ENCODE measurements at regions not wholly inside any gene's neighbourhood (a gene's known extent, or its start where the extent isn't known, plus 50 kb on each side); places are given as distances from the start of the nearest gene placed in this dataset.
"Not testable (repeated sequence)": the region's sequence is repeated elsewhere in the genome, so short reads cannot be mapped to it uniquely, and the experiment has no call there.

DNA sequence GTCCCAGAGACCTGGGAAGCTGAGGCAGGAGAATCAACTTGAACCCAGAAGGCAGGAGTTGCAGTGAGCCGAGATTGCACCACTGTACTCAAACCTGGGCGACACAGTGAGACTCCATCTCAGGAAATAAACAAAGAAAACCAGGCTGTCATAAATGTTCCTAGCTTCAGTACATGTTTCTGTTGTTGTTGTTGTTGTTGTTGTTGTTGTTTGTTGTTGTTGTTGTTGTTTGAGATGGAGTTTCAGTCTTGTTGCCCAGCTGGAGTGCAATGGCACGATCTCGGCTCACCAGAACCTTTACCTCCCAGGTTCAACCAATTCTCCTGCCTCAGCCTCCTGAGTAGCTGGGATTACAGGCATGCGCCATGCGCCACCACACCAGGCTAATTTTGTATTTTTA is 452.5 kb downstream of the HS3ST3B1 start:
- DNase-seq = no peak

DNA sequence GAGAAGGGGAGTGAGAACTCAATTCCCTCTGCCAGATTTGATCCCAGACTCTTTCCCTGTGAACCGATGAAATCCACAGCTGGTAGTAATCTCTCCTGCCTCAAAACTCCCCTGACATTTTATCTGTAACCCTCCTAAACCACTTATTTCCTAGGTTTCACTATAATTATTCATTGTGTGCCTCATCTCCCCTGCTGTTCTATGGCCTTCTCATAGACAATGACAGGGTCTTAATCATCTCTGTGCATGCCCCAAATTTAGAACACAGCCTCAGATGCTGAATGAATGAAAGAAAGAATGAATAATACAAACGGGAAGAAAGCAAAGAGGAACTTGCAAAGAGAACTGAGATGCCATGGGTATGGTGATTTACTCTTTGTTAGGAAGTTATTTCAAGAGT is 451.1 kb downstream of the HS3ST3B1 start:
- no peak for DNase-seq

DNA sequence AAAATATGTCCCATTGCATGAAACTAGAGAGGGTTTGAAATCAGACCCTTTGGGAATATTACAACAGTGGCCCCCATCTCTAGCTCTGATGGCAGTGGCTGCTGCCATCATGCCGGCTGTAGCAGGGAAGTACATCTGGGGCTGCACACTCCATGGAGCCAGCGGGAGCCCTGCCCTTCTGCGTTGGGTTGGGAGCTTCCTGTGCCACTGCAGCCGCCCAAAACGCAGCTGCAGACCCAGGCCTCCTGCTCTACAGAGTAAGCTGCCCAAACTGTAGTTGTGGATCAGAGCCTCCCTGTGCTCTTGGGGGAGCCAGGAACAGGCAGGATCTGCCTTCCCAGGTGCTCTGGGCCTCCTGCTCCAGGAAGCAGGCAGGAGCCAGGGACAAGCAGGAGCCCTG is 450.0 kb downstream of the HS3ST3B1 start:
- no peak for DNase-seq

DNA sequence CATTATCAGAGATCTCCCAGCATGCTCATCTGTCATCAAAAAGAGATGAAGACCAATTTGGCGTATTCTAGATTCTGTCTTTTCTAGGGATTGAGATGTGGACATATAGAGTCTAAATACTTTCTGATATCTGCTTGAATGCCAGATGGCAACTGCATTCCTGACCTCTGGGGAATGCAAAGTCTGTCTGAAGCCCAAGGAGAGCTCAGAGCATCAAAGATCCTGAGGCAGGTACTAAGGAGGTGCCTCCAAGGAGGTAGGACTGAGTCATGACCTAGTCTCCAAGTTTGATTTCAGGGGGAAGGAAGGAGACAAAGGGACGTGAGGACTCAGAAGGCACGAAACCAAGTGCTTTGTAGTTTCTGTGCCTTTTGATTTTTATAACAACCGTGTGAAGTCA is 448.4 kb downstream of the HS3ST3B1 start:
- no peak for DNase-seq

DNA sequence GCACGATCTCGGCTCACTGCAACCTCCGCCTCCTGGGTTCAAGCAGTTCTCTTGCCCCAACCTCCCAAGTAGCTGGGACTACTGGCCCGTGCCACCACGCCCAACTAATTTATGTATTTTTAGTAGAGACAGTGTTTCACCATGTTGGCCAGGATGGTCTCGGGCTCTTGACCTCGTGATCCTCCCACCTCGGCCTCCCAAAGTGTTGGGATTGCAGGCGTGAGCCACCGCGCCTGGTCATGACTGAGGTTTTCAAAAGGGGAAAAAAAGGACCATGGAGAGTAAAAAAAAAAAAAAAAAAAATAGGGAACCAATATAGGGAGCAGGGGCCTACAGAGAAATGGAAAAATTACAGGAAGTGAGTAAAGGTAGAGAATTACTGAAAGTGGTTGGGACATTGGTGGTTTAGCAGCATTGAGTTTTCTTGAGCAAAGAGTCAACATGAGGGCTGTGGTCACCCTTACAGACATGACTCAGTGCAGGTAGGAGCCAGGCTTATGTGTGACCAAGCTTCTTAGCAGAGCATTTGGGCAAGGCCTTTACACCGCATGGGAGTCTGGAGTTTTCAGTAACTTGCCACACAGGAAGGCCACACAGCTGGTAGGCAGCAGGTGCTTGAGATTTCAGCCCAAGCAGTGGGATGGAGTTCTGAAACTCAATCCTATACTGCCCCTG is 447.3 kb downstream of the HS3ST3B1 start:
- DNase-seq = peak; percentile 31 to 39

DNA sequence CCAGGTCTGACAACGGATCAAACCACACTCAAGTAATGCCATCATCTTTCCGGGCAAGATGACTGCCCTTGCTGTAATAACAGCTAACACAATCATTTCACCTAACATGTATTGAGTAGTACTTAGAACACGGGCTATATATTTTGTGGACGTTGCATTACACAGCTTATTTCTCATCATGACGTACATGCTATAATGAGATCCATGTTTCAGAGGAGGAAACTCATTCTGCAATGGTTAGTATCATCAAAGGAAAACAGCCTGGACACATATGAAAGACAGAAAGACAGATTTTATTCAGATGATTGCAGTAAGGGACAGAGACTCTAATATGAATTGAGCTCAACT is 446.7 kb downstream of the HS3ST3B1 start:
- no peak for DNase-seq

DNA sequence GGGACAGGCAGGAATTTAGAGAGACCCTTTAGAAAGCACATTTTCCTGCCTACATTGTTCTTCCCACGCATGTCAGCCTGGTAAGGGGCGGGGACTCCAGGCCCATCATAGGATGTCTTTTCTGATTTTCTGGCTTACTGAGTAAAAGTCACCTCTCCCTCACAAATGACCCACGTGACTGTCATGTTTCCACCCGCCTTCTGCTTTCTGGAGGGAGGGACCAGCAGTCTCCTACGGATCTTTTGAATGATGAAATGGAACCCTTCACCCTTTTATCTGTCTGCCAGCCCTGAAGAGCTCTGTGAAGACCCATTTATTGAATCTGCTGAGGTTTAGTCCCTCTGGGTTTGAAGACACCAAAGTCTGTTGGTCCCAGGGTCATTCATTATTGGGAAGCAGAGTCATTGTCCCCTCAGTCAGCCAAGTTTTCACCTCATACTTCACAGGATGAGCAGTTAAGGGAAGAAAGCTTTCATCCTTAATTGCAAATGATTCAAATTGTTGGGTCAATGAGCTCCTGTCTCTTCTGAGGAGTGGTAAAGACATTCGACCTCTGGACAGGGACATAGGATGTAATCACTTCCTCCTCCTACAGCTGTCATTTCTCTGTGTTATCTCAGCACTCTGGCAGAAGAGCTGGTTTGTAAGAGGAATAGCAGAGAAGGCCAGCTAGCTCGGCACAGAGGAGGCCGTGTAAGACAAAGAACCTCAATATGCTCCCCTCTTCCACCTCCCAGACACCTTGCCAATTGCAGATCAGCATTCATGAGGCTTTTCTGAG is 446.1 kb downstream of the HS3ST3B1 start:
- DNase-seq = no peak

DNA sequence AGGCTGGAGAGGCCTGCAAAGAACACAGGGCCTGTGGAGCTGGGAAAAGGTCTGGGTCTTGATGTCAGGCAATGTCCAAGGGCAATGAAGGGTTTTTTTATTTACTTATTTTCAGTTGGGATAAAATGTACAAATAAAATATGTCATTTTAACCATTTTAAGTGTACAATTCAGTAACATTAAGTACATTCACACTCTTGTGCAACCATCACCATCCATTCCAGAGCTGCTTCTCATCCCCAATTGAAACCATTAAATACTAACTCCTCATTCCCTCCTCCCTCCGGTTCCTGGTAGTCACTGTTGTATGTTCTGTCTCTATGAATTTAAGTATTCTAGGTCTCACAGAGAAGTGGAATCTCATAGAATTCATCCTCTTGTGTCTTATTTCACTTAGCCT is 444.7 kb downstream of the HS3ST3B1 start:
- no peak for DNase-seq

DNA sequence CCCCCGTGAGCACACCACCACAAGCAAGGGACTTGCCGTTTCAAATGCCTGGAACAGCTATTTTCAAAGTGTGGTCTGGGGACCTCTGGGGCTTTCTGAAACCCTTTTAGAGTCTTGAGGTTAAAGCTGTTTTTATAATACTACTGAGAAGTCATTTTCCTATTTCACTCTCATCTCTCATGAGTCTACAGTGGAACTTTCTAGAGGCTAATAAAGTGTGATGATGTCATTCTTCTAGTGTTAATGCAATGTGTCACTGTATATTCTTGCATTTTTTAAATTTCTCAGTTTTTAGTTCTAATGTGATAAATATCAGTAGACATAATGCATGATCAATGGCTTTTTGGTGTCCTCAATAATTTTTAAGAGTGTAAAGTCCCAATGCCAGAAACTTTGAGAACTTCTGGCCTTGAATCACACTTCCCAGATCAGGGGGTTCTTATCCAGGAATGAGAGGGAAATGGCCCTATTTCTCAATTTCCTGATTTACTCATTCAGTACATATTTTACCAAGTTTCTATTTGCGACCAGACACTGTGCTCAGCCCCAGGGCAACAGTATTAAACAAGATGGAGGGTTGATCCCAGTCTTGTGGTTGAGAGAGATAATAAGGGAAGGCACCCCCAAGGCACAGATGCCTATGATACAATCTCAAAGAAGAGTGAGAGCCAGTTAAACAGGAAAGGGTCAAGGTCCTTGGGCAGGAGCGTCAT is 444.0 kb downstream of the HS3ST3B1 start:
- DNase-seq = no peak

DNA sequence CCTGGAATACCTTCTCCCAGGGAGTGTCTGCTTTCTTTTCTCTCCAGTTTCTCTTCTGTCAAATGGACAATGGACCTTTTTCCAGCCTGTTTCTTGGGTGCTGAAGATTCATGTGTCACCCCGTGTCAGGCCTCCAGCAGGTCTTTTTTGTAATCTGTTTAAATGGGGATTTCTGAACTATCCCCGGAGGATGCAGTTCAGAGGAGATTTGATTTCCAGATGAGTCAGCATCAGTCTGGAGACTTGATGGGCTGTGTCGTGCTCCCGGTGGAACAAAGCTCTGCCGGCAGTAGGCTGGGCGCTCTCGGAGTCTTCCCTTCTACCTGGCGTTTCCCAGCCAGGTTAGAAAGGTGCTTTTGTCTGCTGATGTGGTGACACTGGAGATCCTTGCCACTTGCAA is 440.6 kb downstream of the HS3ST3B1 start:
- no peak for DNase-seq

DNA sequence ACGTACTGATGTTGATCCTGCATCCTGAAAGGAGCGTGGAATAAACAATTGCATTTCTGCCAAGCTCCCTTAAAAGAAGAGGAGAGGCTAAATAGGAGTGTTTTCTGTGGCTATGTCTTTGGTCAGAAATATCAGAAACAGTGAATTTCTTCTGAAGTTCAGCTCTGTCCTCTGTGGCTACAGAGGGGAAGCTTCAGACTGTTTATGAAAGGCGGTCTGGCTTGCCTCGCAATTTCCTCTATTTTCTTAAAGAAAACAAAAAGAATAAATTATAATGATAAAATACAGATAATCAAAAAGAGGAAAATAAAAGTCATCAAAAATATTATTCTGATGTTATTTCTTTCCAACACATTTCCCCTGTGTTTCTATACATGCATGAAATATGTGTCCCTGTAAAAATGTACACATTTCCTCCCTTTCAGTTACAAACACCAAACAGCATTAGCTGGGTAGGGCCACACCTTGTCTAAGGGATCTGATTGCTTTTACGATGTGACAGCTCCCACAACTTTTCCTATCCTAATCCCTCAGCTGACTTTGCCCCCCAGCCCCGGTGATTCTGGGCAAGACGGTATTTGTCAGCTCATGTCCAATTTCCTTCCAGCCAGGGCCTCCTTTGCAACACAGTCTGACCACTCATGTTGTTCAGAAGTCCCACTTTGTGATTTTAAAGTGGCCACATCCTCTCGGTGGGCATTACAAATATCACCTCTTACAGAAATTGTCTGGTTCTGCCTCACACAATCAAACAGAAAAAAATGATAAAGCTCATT is 439.0 kb downstream of the HS3ST3B1 start:
- DNase-seq = no peak

DNA sequence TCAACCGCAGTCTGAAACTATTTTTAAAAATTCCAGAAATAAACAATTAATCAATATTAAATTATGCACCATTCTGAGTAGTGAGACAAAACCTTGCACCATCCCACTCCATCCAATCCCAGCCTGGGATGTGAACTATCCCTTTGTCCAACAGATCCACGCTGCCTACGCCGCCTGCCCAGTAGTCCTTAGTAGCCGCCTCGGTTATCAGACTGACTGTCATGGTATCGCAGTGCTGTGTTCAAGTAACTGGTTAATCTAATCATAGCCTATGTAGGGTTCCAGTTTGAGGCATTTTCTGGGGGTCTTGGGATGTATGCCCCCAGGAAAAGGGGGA is 437.7 kb downstream of the HS3ST3B1 start:
- DNase-seq = no peak

DNA sequence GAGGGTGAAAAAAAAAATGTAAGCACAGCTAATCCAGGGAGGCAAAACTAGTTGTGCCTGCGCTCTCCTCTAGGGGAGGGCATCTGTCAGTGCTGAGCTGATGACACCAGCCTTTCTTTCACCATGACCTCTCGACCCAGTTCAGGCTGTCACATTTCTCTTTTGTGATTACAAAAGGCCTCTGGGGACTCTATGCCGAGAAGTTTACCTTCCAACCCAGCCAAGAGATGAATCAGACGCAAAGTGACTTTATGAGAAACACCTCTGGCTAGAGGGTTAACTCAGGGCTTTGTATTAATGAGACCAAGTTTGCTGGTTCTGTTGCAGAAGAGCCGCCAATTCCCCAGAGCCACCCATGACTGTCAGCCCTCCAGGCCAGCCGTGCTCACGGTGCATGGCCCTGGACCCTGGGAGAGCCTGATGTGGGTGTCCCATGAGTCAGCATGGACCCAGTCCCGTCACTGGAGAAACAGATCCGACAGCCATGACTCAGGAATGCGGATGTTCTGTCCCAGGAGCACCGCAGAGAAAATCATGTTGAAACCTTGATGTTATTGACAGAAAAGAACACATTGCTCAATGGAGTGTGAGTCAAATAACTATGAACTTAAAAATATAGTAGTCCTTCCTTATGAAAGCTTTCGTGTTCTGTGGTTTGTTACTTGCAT is 437.2 kb downstream of the HS3ST3B1 start:
- no peak for DNase-seq

DNA sequence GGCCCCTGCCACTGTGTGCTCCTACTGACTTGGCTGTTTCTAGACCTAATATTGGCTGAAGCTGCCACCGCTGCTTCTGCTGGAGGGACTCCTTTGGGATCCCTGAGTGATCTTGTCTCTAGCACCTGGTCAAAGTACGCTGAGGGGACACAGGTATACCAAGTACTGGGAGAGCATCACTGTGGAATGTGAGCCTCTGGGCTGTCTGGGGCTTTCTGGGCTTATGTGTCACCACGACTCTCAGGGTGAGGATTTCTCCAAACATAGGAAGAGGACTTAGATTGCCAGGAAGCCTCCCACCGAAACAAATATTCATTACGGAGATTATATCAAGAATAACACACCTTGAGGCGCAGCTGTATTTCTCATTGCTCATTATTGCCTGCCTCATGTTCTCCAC is 435.8 kb downstream of the HS3ST3B1 start:
- DNase-seq = no peak

DNA sequence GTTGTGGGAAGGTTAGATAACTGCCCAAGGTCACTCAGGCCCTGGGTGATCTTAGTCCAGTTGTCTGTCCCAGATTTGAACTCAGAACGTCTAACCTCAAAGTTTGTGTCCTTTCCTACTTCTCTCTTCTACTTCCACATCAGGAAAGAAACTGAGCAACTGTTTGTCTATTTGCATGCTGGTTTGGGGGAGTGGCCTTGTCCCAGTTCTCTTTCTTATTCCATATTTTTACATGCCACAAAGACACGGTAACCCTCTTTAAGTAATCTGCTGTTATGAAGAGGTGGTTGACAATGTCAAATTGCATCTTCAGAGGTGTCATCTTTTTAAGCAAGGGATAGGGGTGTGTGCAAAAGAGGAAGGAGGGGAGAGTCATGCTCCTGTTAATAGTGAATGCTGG is 432.5 kb downstream of the HS3ST3B1 start:
- no peak for DNase-seq

DNA sequence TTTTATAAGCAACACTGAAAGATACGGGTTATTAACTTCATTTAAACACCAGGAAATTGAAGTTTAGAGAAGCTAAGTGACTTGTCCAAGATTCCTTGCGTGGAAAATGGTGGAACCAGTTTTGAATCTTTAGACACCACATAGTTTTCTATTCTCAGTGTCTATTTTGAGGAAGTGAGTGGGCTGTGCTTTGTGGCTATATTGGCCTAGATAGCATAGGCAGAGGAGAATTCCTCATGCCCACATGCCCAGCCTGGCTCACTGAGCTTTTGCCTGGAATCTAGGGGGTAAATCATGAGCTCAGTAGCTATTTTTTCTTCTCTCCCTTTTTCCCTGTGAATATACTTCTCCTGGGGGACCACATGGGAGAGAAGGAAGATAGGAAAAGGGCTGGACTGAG is 431.3 kb downstream of the HS3ST3B1 start:
- no peak for DNase-seq

DNA sequence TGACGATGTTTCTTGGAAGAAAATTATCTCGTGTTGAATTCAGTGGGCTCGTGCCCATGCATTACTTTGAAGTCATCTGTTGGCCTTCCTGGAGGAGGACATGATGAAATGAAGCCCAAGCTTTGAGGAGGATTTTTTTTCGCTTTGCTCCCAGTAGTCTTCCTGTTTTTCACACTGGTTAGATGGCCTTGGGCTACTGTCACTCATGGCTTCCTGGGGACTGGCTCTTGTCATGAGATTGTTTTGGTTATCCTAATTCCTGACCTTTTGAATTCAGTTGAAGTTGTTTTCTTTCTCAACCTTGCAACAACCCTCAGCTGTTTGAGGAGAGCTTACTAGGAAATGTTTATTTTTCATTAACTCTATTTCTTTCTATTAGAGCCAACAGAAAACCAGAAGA is 430.7 kb downstream of the HS3ST3B1 start:
- no peak for DNase-seq

DNA sequence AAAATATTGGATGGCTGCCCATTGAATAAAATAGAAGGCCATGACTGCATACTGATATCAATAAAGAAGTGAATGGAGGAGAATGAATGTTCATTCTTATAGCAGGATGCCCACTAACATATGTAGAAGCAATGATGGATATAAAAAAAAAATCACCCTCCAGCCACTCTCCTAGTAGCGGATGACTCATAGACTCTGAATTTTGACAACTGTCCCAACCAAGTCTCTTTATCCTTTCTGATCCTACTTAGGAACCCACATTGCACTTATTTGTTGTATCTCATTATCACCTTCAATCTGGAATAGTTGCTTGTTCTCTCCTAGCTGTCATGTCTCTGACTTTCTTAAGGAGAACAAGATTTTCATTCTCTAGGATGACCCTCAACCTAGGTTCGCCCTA is 429.9 kb downstream of the HS3ST3B1 start:
- DNase-seq = no peak

DNA sequence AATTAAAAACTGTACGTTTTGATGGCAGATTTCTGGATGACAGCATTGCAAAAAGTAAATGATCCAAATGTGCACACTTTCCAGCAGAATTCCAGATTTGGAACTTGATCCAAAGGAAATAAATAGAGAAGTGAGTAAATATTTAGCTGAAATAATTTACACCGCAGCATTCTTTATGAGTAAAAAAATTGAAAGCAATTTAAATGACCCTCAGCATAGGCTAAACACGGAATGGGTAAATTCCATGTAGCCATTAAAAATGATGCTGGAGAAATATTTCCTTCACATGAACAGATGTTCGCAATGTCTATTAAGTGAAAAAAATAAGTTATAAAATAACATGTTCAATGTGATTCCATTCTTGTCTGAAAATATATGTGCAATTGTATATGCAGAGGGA is 424.8 kb downstream of the HS3ST3B1 start:
- no peak for DNase-seq

DNA sequence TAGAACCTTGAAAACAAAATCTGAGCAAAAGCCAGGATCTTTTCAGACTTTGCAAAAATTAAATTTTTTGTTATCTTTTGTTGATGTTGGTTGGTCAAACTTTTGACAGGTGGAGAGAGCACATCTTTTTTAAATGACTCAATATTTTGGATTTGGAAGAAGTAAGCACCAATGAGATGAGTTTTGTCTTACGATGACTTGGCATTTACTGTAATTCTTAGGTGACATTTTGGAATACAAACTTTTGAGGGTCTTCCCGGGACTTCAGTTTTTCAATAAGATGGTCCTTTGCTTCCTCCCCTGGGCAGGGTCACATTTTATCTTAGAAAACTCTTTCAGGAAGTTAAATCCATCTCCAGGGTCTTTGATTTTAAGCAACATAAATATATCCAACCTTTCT is 423.9 kb downstream of the HS3ST3B1 start:
- DNase-seq = no peak

DNA sequence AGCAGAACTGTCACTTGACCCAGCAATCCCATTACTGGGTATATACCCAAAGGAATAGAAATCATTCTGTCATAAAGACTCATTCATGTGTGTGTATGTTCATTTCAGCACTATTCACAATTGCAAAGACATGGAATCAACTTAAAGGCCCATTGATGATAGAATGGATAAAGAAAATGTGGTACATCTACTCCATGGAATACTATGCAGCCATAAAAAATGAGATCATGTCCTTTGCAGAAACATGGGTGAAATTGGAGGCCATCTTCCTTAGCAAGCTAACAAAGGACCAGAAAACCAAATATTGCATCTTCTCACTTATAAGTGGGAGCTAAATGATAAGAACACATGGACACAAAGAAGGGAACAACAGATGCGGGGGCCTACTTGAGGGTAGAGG is 422.5 kb downstream of the HS3ST3B1 start:
- DNase-seq = not testable (repeated sequence)

DNA sequence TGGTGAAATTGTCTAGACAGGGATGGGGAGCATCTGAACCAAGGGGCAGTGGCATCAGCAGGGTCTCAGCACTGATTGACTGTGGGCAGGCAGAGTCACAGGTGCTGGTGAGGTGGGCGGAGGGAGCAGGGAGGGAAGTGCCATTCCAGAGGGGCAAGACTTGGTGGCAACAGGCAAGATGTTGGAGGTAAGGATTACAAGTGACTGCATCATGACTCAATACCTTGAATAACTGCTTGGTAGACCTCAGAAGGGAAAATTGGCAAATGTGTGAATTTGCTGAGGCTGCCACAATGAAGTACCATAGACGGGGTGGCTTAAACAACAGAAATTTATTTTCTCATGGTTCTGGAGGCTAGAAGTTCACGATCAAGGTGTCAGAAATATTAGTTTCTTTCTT is 419.1 kb downstream of the HS3ST3B1 start:
- no peak for DNase-seq

DNA sequence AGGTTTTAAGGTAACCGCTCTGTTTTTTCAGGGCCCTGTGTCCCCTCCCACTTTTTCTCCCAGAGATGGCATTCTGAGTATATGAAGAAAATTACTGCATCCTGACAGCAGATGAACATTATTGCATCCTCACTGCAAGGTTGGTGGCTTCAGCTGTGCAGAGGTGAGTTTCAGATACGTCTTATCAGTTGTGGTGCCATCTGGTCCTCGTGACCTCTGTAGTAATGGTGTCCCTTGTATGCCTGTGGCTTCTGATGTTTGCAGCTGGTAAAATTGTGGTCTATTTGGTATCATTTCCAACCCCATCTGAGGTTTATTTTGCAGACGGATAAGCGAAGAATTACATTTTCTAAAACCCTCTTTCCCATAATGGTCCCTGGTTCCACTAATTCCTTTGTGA is 417.0 kb downstream of the HS3ST3B1 start:
- no peak for DNase-seq

Data from activated T-cell treated with anti-CD3 and anti-CD28 coated beads, Interleukin-2, amount 50 U/mL, for 48 hours (primary cell).